Dendritic cell treated with granulocyte-macrophage colony-stimulating factor and Interleukin-4, amounts not matched to agents 40 ng/mL and 50 ng/mL, for 4 days (primary cell): ENCODE measurements at regions not wholly inside any gene's neighbourhood (a gene's known extent, or its start where the extent isn't known, plus 50 kb on each side); places are given as distances from the start of the nearest gene placed in this dataset.
"Not testable (repeated sequence)": the region's sequence is repeated elsewhere in the genome, so short reads cannot be mapped to it uniquely, and the experiment has no call there.

Experiments used
- H3K27ac Mint-ChIP-seq: one replicate; pipeline ENCODE4 v1.8.0; 2022; ENCODE audit warnings: mild to moderate bottlenecking, mixed read lengths
- H3K27me3 Mint-ChIP-seq: one replicate; pipeline ENCODE4 v1.8.0; 2022; ENCODE audit warnings: mild to moderate bottlenecking, mixed read lengths
- H3K36me3 Mint-ChIP-seq: one replicate; pipeline ENCODE4 v1.8.0; 2022; ENCODE audit warnings: low read depth, mixed read lengths
- H3K4me1 Mint-ChIP-seq: one replicate; pipeline ENCODE4 v1.8.0; 2022; ENCODE audit warnings: low read depth, mixed read lengths
- H3K4me3 Mint-ChIP-seq: one replicate; pipeline ENCODE4 v1.8.0; 2022; ENCODE audit warnings: mild to moderate bottlenecking, moderate library complexity, mixed read lengths
- H3K9me3 Mint-ChIP-seq: one replicate; pipeline ENCODE4 v1.8.0; 2022; ENCODE audit warnings: mixed read lengths
- intact Hi-C: fragments of 100-400 bp; cut with micrococcal nuclease; formaldehyde crosslinking; loops from one replicate; pipeline ENCODE4 v1.15.0; 2022

DNA sequence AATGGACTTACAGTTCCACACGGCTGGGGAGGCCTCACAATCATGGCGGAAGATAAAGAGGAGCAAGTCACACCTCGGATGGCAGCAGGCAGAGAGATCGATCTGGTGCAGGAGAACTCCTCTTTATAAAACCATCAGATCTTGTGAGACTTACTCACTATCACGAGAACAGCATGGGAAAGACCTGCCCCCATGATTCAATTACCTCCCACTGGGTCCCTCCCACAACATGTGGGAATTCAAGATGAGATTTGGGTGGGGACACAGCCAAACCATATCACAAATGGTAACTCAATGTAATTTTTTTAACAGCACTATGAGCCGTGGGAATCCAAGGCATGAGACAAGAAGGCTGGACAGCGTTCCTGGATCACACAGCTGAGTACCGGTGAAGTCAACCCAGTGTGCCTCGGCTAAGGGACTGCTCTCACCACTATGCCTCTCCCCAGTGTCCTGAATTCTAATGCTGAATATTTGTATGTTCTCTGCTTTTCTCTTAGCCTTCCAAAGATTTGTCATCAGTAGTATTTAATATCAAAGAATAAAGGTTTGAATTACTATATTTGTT, 84.3 kb downstream of the IRS2 start:
- H3K27ac Mint-ChIP-seq, H3K4me3 Mint-ChIP-seq, H3K36me3 Mint-ChIP-seq, H3K27me3 Mint-ChIP-seq, H3K9me3 Mint-ChIP-seq: not testable (repeated sequence)
- peaks cover 65% of the 10 kb centered on the region for H3K4me1 Mint-ChIP-seq
- intact Hi-C loops, result loop anchor here (10.0 kb wide), 1 partner anchor 83 kb away; the partner anchor contains the start of gene IRS2

DNA sequence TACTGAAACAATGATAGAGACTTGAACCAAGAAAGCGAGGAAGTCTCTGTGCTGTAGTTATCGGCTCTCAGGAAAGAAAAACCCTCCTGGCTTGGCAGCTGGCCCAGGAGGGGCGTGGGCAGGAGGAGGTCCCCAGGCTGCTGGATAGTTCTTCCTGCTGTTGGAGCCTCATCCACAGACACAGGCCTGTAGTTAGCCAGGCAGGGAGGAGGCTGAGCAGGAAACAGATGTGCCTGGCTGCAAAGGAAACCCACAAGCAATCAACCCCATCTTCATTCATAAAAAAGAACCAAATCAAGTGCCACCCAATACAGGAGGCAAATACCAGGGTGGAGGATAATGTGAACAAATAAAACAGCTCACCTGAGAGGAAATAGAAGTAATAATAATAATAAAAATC, 86.2 kb downstream of the IRS2 start:
- no peaks in the 10 kb centered on the region for H3K27me3 Mint-ChIP-seq
- H3K9me3 Mint-ChIP-seq, result no peaks in the 10 kb centered on the region
- no peak overlapping the region for H3K4me3 Mint-ChIP-seq
- peaks cover 52% of the 10 kb centered on the region for H3K4me1 Mint-ChIP-seq
- peak overlapping the region; percentile 47 for H3K27ac Mint-ChIP-seq
- intact Hi-C loops, result loop anchor here (10.0 kb wide), 1 partner anchor 85 kb away; the partner anchor contains the start of gene IRS2
- no peaks in the 10 kb centered on the region for H3K36me3 Mint-ChIP-seq

DNA sequence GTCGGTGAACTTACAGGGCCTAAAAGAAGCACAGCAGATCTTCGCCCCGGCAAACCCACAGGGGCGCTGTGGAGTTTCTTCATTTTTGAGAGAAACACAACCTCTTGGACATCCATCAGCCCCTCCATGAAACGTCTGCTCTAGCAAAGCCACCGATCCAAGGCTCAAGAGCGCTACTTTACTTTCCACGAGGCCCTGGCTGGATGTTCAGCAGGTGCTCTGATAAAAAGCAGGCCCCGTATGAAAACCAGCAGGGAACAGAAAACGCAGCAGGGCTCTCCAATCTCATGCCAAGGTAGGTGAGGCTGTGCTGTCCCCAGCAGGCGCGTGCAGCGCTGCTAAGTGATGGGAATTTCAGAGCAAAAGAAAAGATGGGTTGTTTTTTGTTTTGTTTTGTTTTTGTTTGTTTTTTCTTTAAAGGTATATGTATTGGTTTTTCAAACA, 86.7 kb downstream of the IRS2 start:
- H3K36me3 Mint-ChIP-seq, result no peaks in the 10 kb centered on the region
- no peaks in the 10 kb centered on the region for H3K27me3 Mint-ChIP-seq
- intact Hi-C loops, result loop anchor here (5.0 to 10.0 kb wide), 2 partner anchors 42 to 85 kb away; partner anchors contain the start of gene IRS2
- H3K4me1 Mint-ChIP-seq, result peaks cover 47% of the 10 kb centered on the region
- no peaks in the 10 kb centered on the region for H3K9me3 Mint-ChIP-seq
- peak overlapping the region; percentile 47 for H3K27ac Mint-ChIP-seq
- H3K4me3 Mint-ChIP-seq, result no peak overlapping the region

DNA sequence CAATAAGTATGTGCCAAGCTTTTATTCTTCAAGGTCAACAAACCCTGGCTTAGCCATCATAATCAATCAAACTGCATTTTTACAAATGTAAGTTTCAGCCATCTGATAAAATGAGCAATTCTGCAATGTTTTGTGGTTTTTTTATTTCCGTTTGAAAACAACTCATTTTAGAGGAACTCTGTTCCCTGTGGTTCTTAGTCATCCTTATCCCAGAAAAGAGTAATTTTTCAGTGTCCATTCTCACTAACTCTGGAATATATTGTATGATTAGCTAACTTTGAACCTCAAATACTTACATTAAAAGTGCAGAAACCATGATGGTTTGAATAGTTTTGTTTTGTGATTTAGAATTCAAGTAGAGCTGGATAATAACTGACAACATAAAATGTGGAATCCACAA, 87.6 kb downstream of the IRS2 start:
- intact Hi-C loops, result loop anchor here (5.0 kb wide), 1 partner anchor 41 kb away; no protein-coding TSS in a partner anchor
- Mint-ChIP-seq H3K9me3 (no peaks in the 10 kb centered on the region), H3K4me1 (peaks cover 38% of the 10 kb centered on the region), H3K27ac (no peak overlapping the region), H3K27me3 (no peaks in the 10 kb centered on the region), H3K36me3 (no peaks in the 10 kb centered on the region), H3K4me3 (no peak overlapping the region)

DNA sequence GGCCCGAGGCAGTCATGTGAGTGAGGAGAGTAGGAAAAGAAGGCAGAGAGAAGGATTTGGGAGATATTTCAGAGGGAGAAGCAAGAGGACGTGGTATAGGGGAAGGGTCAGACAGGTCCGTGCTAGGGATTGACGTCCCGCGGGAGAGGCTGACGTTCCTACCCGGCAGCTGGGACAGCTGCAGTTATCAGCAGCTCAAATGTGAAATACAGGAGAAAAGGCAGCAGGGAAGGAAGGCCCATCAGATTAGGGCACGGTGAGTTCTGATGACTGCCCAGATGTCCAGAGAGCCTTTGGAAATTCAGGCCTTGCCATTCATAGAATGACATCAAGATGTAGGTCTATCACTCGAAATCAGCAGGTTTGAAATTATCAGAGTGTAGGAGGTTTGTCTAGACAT, 88.4 kb downstream of the IRS2 start:
- Mint-ChIP-seq H3K4me1 (peaks cover 38% of the 10 kb centered on the region), H3K27me3 (no peaks in the 10 kb centered on the region), H3K36me3 (no peaks in the 10 kb centered on the region), H3K4me3 (no peak overlapping the region), H3K9me3 (no peaks in the 10 kb centered on the region), H3K27ac (peak overlapping the region; percentile 5)
- intact Hi-C loops, result loop anchor here (5.0 kb wide), 1 partner anchor 41 kb away; no protein-coding TSS in a partner anchor

DNA sequence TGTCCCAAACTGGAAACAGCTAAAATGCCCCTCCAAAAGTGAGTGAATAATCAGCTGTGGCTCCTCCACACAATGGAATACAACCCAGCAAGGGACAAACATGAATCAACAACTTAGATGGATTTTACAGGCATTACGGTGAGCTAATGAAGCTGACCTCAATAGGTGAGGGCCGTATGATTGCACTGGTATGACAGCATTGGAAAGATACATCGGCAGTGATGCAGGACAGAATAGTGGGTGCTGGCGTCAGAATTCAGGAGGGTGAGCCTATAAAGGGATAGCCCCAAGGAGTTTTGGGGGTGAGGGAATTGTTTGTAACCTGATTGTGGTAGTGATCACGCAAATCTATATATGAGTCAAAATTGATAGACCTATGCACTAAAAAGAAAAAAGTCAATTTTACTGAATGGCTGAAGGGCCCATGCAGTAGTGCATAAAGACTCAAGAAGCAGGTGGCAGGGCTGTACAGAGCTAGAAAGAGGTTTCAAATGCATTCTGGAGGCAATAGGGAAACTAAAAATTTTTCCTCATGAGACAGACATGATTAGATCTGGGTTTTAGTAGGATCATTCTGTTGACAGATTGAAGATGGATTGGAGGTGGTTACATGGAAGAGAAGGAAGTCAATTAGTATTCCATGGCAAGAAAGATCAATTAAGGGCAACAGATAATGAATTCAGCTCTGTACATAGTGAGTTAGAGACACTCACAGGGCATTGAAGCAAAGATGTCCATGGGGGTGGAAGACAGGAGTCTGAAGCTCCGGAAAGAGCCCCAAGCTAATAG, 90.8 kb downstream of the IRS2 start:
- Mint-ChIP-seq H3K27ac (no peak overlapping the region), H3K4me1 (peaks cover 30% of the 10 kb centered on the region), H3K9me3 (no peaks in the 10 kb centered on the region), H3K4me3 (no peak overlapping the region), H3K27me3 (no peaks in the 10 kb centered on the region), H3K36me3 (no peaks in the 10 kb centered on the region)
- intact Hi-C loops, result loop anchor here (5.0 kb wide), 1 partner anchor 38 kb away; no protein-coding TSS in a partner anchor

DNA sequence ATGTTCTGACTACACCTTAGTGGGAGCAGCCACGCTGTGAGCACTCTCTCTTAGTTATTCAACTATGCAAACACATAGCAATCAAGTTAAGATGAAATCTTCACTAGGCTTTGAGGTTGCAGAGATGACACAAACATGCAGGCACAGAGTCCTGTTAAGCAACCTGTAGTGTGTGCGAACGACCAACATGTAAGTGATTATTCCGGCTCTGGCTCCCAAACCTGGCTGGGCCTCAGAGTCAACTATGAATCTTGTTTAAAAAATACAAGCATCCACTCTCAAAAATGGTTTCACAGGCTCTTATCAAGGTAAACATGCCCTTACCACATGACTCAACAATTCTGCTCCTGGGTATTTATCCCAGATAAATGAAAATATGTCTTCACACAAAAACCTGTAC, 91.4 kb downstream of the IRS2 start:
- Mint-ChIP-seq H3K4me3 (no peak overlapping the region), H3K27me3 (no peaks in the 10 kb centered on the region), H3K27ac (no peak overlapping the region), H3K36me3 (no peaks in the 10 kb centered on the region), H3K9me3 (no peaks in the 10 kb centered on the region), H3K4me1 (peaks cover 23% of the 10 kb centered on the region)
- intact Hi-C loops, result loop anchor here (5.0 kb wide), 1 partner anchor 38 kb away; no protein-coding TSS in a partner anchor

DNA sequence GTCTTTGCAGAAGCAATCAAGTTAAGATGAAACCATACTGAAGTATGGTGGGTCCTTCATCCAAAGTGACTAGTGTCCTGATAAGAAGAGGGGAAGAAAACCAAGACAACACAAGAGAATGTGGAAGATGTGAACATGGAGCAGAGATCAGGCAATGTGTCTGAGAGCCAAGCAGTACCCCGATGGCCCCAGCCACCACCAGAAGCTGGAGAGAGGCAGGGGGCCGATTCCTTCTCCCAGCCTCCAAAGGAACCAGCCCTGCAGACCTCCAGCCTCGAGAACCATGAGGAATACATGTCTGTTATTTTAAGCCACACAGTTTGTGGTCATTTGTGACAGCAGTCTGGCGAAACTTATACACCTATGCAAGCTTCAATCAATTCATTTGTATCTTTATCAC, 93.2 kb downstream of the IRS2 start:
- H3K4me3 Mint-ChIP-seq, result no peak overlapping the region
- H3K27me3 Mint-ChIP-seq, result no peaks in the 10 kb centered on the region
- H3K27ac Mint-ChIP-seq, result no peak overlapping the region
- H3K4me1 Mint-ChIP-seq, result peaks cover 11% of the 10 kb centered on the region
- no peaks in the 10 kb centered on the region for H3K36me3 Mint-ChIP-seq
- H3K9me3 Mint-ChIP-seq, result no peaks in the 10 kb centered on the region
- intact Hi-C loops, result no loop called here

DNA sequence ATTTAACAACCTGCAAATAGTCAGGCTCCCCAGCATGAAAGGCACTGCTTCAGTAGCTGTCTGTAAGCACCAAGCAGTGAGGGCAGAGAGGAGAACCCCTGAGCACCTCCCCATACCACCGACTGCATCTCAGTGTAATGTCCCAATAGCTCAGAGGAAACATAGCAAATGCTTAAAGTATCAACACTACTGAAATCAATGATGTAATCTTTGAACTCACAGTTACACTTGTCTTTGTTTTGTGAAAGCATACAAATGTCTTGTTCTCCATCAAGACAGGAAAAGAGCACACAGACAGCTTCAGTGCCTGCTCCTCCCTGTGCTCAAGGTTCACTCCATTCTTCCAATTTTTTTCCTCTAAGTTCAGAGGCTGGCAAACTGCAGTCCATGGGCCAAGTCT, 94.7 kb downstream of the IRS2 start:
- Mint-ChIP-seq H3K27ac (no peak overlapping the region), H3K36me3 (no peaks in the 10 kb centered on the region), H3K9me3 (no peaks in the 10 kb centered on the region), H3K27me3 (no peaks in the 10 kb centered on the region), H3K4me1 (no peaks in the 10 kb centered on the region), H3K4me3 (no peak overlapping the region)
- intact Hi-C loops, result no loop called here

DNA sequence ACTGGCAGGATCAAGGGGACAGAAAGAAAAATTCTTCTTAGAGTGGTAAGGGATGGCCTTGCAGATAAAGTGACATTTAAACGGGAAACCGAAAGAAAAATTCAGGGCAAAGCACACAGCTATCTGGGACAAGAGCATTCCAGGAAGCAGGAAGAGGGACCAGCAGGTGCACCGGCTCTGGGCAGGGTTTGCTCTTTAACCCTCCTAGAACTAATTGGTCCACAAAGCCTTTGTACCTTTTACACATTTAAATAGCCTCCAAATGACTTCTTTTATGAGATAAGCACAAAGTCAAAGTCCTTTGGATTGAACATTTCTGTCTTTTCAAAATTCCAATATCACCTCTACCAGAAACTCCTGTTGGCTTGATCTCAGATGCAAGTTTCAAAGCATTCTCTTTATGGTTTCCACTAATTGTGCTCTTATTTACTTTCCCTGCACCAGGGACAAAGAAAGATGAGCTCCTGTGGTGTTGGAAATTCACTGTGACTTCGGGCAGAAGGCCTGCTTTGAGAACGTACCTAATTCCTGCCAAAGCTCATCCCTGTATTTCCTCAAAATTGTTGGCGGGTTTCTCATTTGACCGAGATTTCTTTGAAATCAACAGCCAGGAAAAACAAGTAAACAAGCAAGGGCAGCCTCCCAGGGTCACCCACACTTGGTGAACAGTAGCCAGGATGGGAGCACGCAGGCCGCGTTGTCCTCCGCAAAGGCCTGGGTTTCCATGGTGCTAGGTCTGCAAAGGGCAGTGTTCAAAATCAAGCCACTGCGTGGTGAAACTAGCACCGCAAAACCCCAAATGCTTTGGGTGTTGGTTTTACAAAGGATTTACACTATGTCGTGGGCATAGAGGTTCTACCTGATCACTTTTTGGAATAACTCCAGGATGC, 98.6 kb downstream of the IRS2 start:
- Mint-ChIP-seq H3K36me3 (no peaks in the 10 kb centered on the region), H3K4me3 (no peak overlapping the region), H3K27ac (no peak overlapping the region), H3K27me3 (peaks cover 3% of the 10 kb centered on the region), H3K4me1 (no peaks in the 10 kb centered on the region), H3K9me3 (no peaks in the 10 kb centered on the region)
- intact Hi-C loops, result no loop called here

DNA sequence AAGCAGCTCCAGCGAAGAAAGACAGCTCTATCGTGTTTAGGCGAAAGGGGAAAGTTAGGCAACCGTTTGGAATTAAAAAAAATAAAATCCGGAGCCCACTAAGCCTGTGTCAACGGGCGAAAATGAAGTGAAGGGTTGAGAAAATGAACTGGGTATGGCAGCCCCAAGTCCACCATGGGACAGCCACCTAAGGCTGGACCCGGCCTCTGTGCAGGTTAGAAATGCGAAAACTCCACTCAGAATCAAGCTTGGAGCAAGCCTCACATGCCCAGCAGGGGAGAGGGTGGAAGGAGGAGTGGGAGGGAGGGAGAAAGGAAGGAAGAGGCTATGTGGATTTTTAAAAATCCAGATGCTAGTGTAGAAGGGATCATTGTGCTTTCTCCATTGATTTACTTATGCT, 101.2 kb downstream of the IRS2 start:
- no peaks in the 10 kb centered on the region for H3K36me3 Mint-ChIP-seq
- H3K4me3 Mint-ChIP-seq, result no peak overlapping the region
- no peaks in the 10 kb centered on the region for H3K9me3 Mint-ChIP-seq
- H3K4me1 Mint-ChIP-seq, result no peaks in the 10 kb centered on the region
- intact Hi-C loops, result no loop called here
- no peak overlapping the region for H3K27ac Mint-ChIP-seq
- peaks cover 5% of the 10 kb centered on the region for H3K27me3 Mint-ChIP-seq

DNA sequence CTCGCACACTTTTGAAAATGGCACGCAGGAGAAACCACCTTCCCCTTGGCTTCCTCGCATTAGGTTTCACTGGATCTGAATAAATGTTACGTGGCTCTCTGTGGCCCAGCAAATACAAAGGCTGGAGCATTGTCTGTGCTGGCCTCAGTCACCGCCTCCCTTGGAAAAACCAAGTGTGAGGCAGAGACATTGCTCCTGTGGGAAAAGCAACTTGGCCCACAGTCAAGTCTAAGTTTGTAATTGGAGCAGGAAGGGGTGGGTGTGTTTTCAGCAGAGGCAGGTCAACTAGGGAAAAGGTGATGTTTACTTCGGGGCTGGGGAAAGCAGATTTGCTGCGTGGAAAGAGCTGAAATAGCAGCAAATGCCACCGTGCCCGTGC, 101.6 kb downstream of the IRS2 start:
- Mint-ChIP-seq H3K27ac (no peak overlapping the region), H3K4me1 (no peaks in the 10 kb centered on the region), H3K9me3 (no peaks in the 10 kb centered on the region), H3K27me3 (peaks cover 5% of the 10 kb centered on the region), H3K36me3 (no peaks in the 10 kb centered on the region), H3K4me3 (no peak overlapping the region)
- intact Hi-C loops, result no loop called here

DNA sequence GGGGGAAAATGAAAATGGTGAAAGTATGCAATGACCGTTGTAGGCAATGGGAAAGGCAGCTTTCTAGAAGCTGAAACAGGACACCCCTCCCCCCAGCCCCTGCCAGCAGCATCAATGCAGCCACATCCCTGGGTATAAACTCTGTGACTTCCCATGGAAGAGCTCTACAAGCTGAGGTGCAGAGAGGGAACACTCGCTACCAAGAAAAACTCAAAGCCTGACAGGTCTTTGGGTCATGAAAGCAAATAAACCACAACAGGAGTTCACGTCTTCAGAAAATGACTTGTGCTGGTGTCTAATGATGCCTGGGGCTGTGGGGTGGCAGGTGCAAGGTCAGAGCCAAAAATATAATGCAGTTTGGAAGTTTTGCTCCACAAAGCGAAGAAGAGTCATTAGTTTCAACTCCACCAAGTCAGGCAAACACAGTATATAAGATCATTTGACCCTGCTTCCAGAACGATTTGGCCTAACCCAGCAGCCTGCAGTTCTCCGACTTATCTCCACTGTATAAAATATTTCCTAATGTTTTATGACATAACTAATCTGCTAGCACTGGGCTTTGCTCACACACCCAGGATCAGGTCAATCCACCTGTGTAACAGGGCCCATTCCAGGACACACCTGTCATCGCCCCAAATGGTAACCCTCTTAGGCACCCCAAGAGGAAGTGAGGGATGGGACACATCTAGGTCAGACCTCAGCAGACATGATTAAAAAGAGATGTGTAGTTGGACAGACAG, 102.1 kb downstream of the IRS2 start:
- no peaks in the 10 kb centered on the region for H3K9me3 Mint-ChIP-seq
- H3K4me1 Mint-ChIP-seq, result no peaks in the 10 kb centered on the region
- H3K36me3 Mint-ChIP-seq, result no peaks in the 10 kb centered on the region
- H3K4me3 Mint-ChIP-seq, result no peak overlapping the region
- H3K27me3 Mint-ChIP-seq, result peaks cover 5% of the 10 kb centered on the region
- intact Hi-C loops, result no loop called here
- H3K27ac Mint-ChIP-seq, result no peak overlapping the region
